ENCODE measurements at regions not wholly inside any gene's neighbourhood (a gene's known extent, or its start where the extent isn't known, plus 50 kb on each side); places are given as distances from the start of the nearest gene placed in this dataset.

- DNase-seq (ENCODE audit: low read depth, low spot score): no peak
- no peak overlapping the region for H3K27ac ChIP-seq
These were observed 170.7 kb downstream of the NEBL start for GRCh38 chr10:20726381-20726780.

- DNase-seq (ENCODE audit: low read depth, low spot score): no peak
- H3K27ac ChIP-seq: no peak overlapping the region
These were observed 182.1 kb downstream of the NEBL start for GRCh38 chr10:20714979-20715378.

GRCh38 chr10:20714518-20714917 lies 182.6 kb downstream of the NEBL start:
- no peak overlapping the region for H3K27ac ChIP-seq
- no peak for DNase-seq (ENCODE audit: low read depth, low spot score)

GRCh38 chr10:20713420-20713819 lies 183.7 kb downstream of the NEBL start:
- no peak for DNase-seq (ENCODE audit: low read depth, low spot score)

GRCh38 chr10:20712774-20713173 lies 184.3 kb downstream of the NEBL start:
- H3K27ac ChIP-seq: no peak overlapping the region
- DNase-seq (ENCODE audit: low read depth, low spot score): no peak

More at GRCh38 chr10:20713420-20713819, 183.7 kb downstream of the NEBL start:
- H3K27ac ChIP-seq: no peak overlapping the region

GRCh38 chr10:20709708-20710107 lies 187.4 kb downstream of the NEBL start:
- DNase-seq (ENCODE audit: low read depth, low spot score): no peak
- no peak overlapping the region for H3K27ac ChIP-seq

GRCh38 chr10:20708305-20708704 lies 188.8 kb downstream of the NEBL start:
- no peak overlapping the region for H3K27ac ChIP-seq
- DNase-seq (ENCODE audit: low read depth, low spot score): no peak

- DNase-seq (ENCODE audit: low read depth, low spot score): no peak
- H3K27ac ChIP-seq: no peak overlapping the region
These were observed 189.9 kb downstream of the NEBL start for GRCh38 chr10:20707251-20707650.

- DNase-seq (ENCODE audit: low read depth, low spot score): no peak
These were observed 198.3 kb downstream of the NEBL start for GRCh38 chr10:20698837-20699236.

GRCh38 chr10:20694296-20694695 lies 202.8 kb downstream of the NEBL start:
- DNase-seq (ENCODE audit: low read depth, low spot score): no peak
- H3K27ac ChIP-seq: no peak overlapping the region

More at GRCh38 chr10:20698837-20699236, 198.3 kb downstream of the NEBL start:
- no peak overlapping the region for H3K27ac ChIP-seq

- DNase-seq (ENCODE audit: low read depth, low spot score): no peak
- H3K27ac ChIP-seq: no peak overlapping the region
These were observed 208.1 kb downstream of the NEBL start for GRCh38 chr10:20688797-20689544.

- no peak overlapping the region for H3K27ac ChIP-seq
- DNase-seq (ENCODE audit: low read depth, low spot score): no peak
These were observed 211.0 kb downstream of the NEBL start for GRCh38 chr10:20686015-20686635.

- DNase-seq (ENCODE audit: low read depth, low spot score): no peak
- no peak overlapping the region for H3K27ac ChIP-seq
These were observed 211.6 kb downstream of the NEBL start for GRCh38 chr10:20685462-20685861.

- no peak overlapping the region for H3K27ac ChIP-seq
- DNase-seq (ENCODE audit: low read depth, low spot score): no peak
These were observed 213.8 kb downstream of the NEBL start for GRCh38 chr10:20683345-20683744.

GRCh38 chr10:20682782-20683181 lies 214.3 kb downstream of the NEBL start:
- no peak for DNase-seq (ENCODE audit: low read depth, low spot score)
- no peak overlapping the region for H3K27ac ChIP-seq

GRCh38 chr10:20677340-20677739 lies 219.8 kb downstream of the NEBL start:
- no peak overlapping the region for H3K27ac ChIP-seq
- no peak for DNase-seq (ENCODE audit: low read depth, low spot score)

- no peak overlapping the region for H3K27ac ChIP-seq
- DNase-seq (ENCODE audit: low read depth, low spot score): no peak
These were observed 222.2 kb downstream of the NEBL start for GRCh38 chr10:20674926-20675325.

GRCh38 chr10:20673175-20673574 lies 223.9 kb downstream of the NEBL start:
- DNase-seq (ENCODE audit: low read depth, low spot score): no peak
- no peak overlapping the region for H3K27ac ChIP-seq

GRCh38 chr10:20672741-20673140 lies 224.4 kb downstream of the NEBL start:
- H3K27ac ChIP-seq: no peak overlapping the region
- no peak for DNase-seq (ENCODE audit: low read depth, low spot score)

- H3K27ac ChIP-seq: no peak overlapping the region
- DNase-seq (ENCODE audit: low read depth, low spot score): no peak
These were observed 226.5 kb downstream of the NEBL start for GRCh38 chr10:20670579-20670978.

GRCh38 chr10:20668985-20669384 lies 228.1 kb downstream of the NEBL start:
- no peak overlapping the region for H3K27ac ChIP-seq
- DNase-seq (ENCODE audit: low read depth, low spot score): no peak

- no peak for DNase-seq (ENCODE audit: low read depth, low spot score)
- no peak overlapping the region for H3K27ac ChIP-seq
These were observed 234.4 kb downstream of the NEBL start for GRCh38 chr10:20662742-20663141.

All from epithelial cell of prostate (primary cell).